ENCODE measurements at regions not wholly inside any gene's neighbourhood (a gene's known extent, or its start where the extent isn't known, plus 50 kb on each side); places are given as distances from the start of the nearest gene placed in this dataset.

DNA sequence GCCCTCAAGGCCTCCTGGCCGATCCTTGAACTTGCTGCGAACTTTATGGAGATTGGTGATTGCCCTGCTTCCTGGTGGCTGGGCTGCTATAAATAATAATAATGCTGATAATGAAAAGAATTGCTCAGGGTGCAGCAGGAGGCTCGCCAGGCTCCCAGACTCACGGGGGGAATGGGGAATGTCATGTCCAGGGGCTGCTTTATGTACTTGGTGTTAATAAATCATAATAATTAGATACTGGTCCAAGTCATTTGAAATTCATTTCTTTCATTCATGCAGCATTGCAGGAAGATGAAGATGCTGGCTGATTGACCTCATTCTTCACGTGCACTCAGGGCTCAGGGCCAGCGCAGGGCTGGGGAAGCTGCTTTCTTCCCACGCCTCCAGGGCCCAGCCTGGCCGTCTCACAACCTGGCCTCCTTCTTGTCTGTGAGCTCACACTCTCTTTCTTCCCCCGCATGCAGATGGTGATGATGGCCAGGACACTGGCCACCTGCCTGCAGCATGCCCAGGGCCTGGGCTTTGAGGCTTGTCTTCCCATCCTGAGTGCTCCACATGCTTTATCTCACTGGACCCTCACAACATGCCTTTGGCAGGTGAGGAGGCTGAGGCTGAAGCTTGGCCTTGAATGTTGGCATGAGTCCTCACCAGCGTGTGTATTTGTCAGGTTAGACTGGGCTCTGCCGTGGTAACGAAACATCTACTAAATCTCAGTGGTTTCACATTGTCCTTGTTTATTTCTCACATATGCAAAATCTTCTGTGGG, 138.4 kb upstream of the TNS3 start:
- CTCF ChIA-PET = interaction anchor here (0.7 to 1.3 kb wide), 6 partner anchors 11 to 275 kb away, joined by 3 to 5 read pairs (median 3); no protein-coding TSS in a partner anchor
- DNase-seq = peak; percentile 45

More for the DNA sequence above, 138.4 kb upstream of the TNS3 start:
- Histone ChIP-seq H3K4me3 (ENCODE audit: control extremely low read depth in 1 of 5, extremely low read depth in 1 of 5, insufficient read depth in 1 of 5, low read depth in 2 of 5, low read length in 4 of 5) (no peak overlapping the region), H4K20me1 (ENCODE audit: control insufficient read depth, insufficient read depth, low read length, poor library complexity, severe bottlenecking) (no peaks in the 10 kb centered on the region), H3K4me2 (replicated peaks; ENCODE audit: low read depth, low read length, poor library complexity, severe bottlenecking) (peak overlapping the region; percentile 28), H3K36me3 (replicated peaks in 1 of 2; ENCODE audit: control extremely low read depth in 1 of 2, control insufficient read depth in 1 of 2, extremely low read depth in 1 of 2, insufficient read depth in 2 of 2, low read length in 1 of 2) (no peaks in the 10 kb centered on the region), H3K27ac (ENCODE audit: low read length in 2 of 2) (peak overlapping the region in 1 of 2 donors; percentile 28), H2AFZ (ENCODE audit: insufficient read depth, low read depth, low read length, poor library complexity, severe bottlenecking) (peak overlapping the region; percentile 6), H3K79me2 (ENCODE audit: control insufficient read depth, insufficient read depth, low read length) (no peaks in the 10 kb centered on the region), H3K27me3 (replicated peaks in 1 of 4; ENCODE audit: control extremely low read depth in 1 of 4, control insufficient read depth in 3 of 4, insufficient read depth in 4 of 4, low read length in 3 of 4) (no peaks in the 10 kb centered on the region), H3K9ac (ENCODE audit: low read length) (no peak overlapping the region), H3K4me1 (ENCODE audit: control insufficient read depth in 2 of 2, insufficient read depth in 2 of 2, low read length in 2 of 2) (peaks cover 57 to 63% of the 10 kb centered on the region in 2 donors), H3K9me3 (ENCODE audit: control extremely low read depth in 1 of 3, control insufficient read depth in 2 of 3, insufficient read depth in 1 of 3, low read length in 2 of 3) (peaks cover 0 to 4% (median 0%) of the 10 kb centered on the region in 3 donors)
- TF ChIP-seq EZH2 (IDR thresholded peaks at IDR 0.05; ENCODE audit: borderline replicate concordance, insufficient read depth, low read depth, low read length, poor library complexity, severe bottlenecking) = no peak
- TF ChIP-seq, protein P1, sequence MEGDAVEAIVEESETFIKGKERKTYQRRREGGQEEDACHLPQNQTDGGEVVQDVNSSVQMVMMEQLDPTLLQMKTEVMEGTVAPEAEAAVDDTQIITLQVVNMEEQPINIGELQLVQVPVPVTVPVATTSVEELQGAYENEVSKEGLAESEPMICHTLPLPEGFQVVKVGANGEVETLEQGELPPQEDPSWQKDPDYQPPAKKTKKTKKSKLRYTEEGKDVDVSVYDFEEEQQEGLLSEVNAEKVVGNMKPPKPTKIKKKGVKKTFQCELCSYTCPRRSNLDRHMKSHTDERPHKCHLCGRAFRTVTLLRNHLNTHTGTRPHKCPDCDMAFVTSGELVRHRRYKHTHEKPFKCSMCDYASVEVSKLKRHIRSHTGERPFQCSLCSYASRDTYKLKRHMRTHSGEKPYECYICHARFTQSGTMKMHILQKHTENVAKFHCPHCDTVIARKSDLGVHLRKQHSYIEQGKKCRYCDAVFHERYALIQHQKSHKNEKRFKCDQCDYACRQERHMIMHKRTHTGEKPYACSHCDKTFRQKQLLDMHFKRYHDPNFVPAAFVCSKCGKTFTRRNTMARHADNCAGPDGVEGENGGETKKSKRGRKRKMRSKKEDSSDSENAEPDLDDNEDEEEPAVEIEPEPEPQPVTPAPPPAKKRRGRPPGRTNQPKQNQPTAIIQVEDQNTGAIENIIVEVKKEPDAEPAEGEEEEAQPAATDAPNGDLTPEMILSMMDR (IDR thresholded peaks at IDR 0.05) = no peak
- peak; percentile 12 for ATAC-seq (ENCODE audit: low read depth)
- Mint-ChIP-seq H3K4me1 (peaks cover 71% of the 10 kb centered on the region), H3K27ac (peak overlapping the region; percentile 87), H3K9me3 (ENCODE audit: insufficient read depth) (no peaks in the 10 kb centered on the region), H3K4me3 (peak overlapping the region; percentile 64), H3K27me3 (no peaks in the 10 kb centered on the region)
- POLR2A ChIA-PET = interaction anchor here (1.1 to 1.8 kb wide), 2 partner anchors 50 to 72 kb away, joined by 7 to 14 read pairs; no protein-coding TSS in a partner anchor
- intact Hi-C loops (cut with micrococcal nuclease) = loop anchor here (10.0 kb wide), 1 partner anchor 116 kb away; no protein-coding TSS in a partner anchor
- WGBS (ENCODE audit: insufficient coverage) = 63% methylated on average over 10 of the region's 12 CpGs
